ENCODE measurements at regions not wholly inside any gene's neighbourhood (a gene's known extent, or its start where the extent isn't known, plus 50 kb on each side); places are given as distances from the start of the nearest gene placed in this dataset.

DNA sequence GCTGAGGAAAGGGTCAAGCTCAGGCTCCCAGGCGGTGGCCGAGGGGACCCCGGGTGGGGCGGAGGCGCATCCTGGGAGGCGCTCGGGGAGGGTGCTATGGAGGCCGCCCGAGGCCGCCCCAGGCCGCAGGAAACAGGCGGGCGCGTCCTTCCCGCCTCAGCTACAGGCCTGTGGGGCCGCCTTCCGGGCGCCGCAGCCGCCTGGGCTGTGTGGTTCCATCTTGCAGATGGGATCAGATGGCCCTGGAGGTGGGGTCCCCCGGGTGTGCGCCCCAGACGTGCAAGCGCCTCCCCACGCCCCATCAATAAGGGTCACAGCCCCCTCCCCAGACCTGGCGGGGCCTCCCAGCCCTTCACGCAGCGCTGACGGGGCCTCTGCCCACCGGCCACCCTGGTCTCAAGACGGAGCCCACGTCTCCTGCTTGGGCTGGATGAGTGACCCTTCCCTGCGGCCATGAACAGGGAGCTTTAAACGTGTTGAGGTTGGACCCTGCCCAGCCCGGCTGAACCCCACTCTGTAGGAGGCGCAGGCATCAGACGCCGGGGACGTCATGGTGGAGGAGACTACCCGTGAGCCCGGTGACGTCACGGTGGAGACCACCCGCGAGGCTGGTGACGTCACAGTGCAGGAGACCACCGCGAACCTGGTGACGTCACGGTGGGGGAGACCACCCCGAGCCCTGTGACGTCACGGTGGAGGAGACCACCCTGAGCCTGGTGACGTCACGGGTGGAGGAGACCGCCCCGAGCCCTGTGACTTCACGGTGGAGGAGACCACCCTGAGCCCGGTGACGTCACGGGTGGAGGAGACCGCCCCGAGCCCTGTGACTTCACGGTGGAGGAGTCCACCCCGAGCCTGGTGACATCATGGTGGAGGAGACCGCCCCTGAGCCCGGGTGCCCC, 267.0 kb downstream of the DLL1 start:
- H3K4me2 ChIP-seq, result no peak overlapping the region
- CTCF ChIA-PET, result interaction anchor here (1.1 to 2.2 kb wide), 4 partner anchors 11 to 192 kb away, joined by 3 to 6 read pairs (median 4); no protein-coding TSS in a partner anchor
- H3K79me2 ChIP-seq (ENCODE audit: insufficient read depth), result no peaks in the 10 kb centered on the region
- POLR2A ChIA-PET, result no interaction called here
- WGBS (ENCODE audit: low lambda C conversion rate), result 88% methylated on average over 16 of the region's 67 CpGs
- no peaks in the 10 kb centered on the region for H3K9me3 ChIP-seq
- H4K20me1 ChIP-seq (ENCODE audit: insufficient read depth), result no peaks in the 10 kb centered on the region
- H3K27ac ChIP-seq (ENCODE audit: low read depth in 2 of 2, low read length in 1 of 2), result no peak overlapping the region; a peak in 1 of 4 replicates
- H3K36me3 ChIP-seq (replicated peaks in 1 of 2; ENCODE audit: control insufficient read depth in 1 of 2, insufficient read depth in 2 of 2, low read length in 1 of 2), result no peaks in the 10 kb centered on the region
- H3K9me2 ChIP-seq, result no peaks in the 10 kb centered on the region
- H3K27me3 ChIP-seq (ENCODE audit: insufficient read depth), result no peaks in the 10 kb centered on the region
- no peaks in the 10 kb centered on the region for H3F3A ChIP-seq (replicated peaks; ENCODE audit: insufficient read depth)
- peaks cover 0 to 30% of the 10 kb centered on the region in 2 experiments; a peak in 1 of 4 replicates for H3K4me1 ChIP-seq (ENCODE audit: control insufficient read depth in 1 of 2, insufficient read depth in 2 of 2, low read depth in 1 of 2, low read length in 1 of 2)
- H2AFZ ChIP-seq (ENCODE audit: low read depth), result no peak overlapping the region
- TF ChIP-seq CHD2 (IDR thresholded peaks at IDR 0.05; ENCODE audit: low read length, partially characterized antibody), result no peak
- no peak for TF ChIP-seq YY1 (IDR thresholded peaks at IDR 0.05; ENCODE audit: low read depth)
- TF ChIP-seq SMC3 (IDR thresholded peaks at IDR 0.05; ENCODE audit: low read depth, low read length), result no peak
- TF ChIP-seq EP300 (IDR thresholded peaks at IDR 0.05; ENCODE audit: borderline replicate concordance in 1 of 2, low read depth in 1 of 2, low read length in 1 of 2), result no peak
- TF ChIP-seq FOSL2 (IDR thresholded peaks at IDR 0.05; ENCODE audit: borderline replicate concordance, low read depth), result no peak
- no peak for TF ChIP-seq JUND (IDR thresholded peaks at IDR 0.05)
- TF ChIP-seq, protein P1, sequence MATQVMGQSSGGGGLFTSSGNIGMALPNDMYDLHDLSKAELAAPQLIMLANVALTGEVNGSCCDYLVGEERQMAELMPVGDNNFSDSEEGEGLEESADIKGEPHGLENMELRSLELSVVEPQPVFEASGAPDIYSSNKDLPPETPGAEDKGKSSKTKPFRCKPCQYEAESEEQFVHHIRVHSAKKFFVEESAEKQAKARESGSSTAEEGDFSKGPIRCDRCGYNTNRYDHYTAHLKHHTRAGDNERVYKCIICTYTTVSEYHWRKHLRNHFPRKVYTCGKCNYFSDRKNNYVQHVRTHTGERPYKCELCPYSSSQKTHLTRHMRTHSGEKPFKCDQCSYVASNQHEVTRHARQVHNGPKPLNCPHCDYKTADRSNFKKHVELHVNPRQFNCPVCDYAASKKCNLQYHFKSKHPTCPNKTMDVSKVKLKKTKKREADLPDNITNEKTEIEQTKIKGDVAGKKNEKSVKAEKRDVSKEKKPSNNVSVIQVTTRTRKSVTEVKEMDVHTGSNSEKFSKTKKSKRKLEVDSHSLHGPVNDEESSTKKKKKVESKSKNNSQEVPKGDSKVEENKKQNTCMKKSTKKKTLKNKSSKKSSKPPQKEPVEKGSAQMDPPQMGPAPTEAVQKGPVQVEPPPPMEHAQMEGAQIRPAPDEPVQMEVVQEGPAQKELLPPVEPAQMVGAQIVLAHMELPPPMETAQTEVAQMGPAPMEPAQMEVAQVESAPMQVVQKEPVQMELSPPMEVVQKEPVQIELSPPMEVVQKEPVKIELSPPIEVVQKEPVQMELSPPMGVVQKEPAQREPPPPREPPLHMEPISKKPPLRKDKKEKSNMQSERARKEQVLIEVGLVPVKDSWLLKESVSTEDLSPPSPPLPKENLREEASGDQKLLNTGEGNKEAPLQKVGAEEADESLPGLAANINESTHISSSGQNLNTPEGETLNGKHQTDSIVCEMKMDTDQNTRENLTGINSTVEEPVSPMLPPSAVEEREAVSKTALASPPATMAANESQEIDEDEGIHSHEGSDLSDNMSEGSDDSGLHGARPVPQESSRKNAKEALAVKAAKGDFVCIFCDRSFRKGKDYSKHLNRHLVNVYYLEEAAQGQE (IDR thresholded peaks at IDR 0.05; ENCODE audit: low read depth, low read length), result no peak
- no peak for TF ChIP-seq ZBTB33 (IDR thresholded peaks at IDR 0.05; ENCODE audit: borderline replicate concordance, low read depth)
- no peak for TF ChIP-seq TCF12 (IDR thresholded peaks at IDR 0.05)
- no peak for TF ChIP-seq EZH2phosphoT487 (IDR thresholded peaks at IDR 0.05; ENCODE audit: borderline replicate concordance, low read depth)
- no peak for TF ChIP-seq NRF1 (IDR thresholded peaks at IDR 0.05; ENCODE audit: low read depth, low read length)
- TF ChIP-seq MAX (IDR thresholded peaks at IDR 0.05; ENCODE audit: low read depth), result no peak
- no peak for TF ChIP-seq ELF1 (IDR thresholded peaks at IDR 0.05)
- no peak for TF ChIP-seq NFIC (IDR thresholded peaks at IDR 0.05; ENCODE audit: borderline replicate concordance)
- no peak for TF ChIP-seq GATA2 (CRISPR knock-in tag; IDR thresholded peaks at IDR 0.05)
- TF ChIP-seq, protein P2, sequence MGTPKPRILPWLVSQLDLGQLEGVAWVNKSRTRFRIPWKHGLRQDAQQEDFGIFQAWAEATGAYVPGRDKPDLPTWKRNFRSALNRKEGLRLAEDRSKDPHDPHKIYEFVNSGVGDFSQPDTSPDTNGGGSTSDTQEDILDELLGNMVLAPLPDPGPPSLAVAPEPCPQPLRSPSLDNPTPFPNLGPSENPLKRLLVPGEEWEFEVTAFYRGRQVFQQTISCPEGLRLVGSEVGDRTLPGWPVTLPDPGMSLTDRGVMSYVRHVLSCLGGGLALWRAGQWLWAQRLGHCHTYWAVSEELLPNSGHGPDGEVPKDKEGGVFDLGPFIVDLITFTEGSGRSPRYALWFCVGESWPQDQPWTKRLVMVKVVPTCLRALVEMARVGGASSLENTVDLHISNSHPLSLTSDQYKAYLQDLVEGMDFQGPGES (IDR thresholded peaks at IDR 0.05; ENCODE audit: low read depth, low read length), result no peak
- TF ChIP-seq MEF2A (IDR thresholded peaks at IDR 0.05; ENCODE audit: borderline replicate concordance, low read depth), result no peak
- TF ChIP-seq SIN3A (IDR thresholded peaks at IDR 0.05; ENCODE audit: borderline replicate concordance, low read depth, low read length), result no peak
- no peak for TF ChIP-seq TAF1 (IDR thresholded peaks at IDR 0.05; ENCODE audit: borderline replicate concordance, low read depth, low read length)
- no peak overlapping the region for H3K4me3 ChIP-seq (ENCODE audit: low read depth in 2 of 2, low read length in 1 of 2)
- DNase-seq, result no peak
- no peak overlapping the region for H3K9ac ChIP-seq

Data from SK-N-SH (cell line).